IMR-90 (cell line): ENCODE measurements at regions not wholly inside any gene's neighbourhood (a gene's known extent, or its start where the extent isn't known, plus 50 kb on each side); places are given as distances from the start of the nearest gene placed in this dataset.

Experiments
- ATAC-seq: fragments of 200-7000 bp; cut with Tn5 transposase; 2 replicates; pipeline ENCODE4 v1.9.1; 2020; ENCODE audit warnings: low read depth, mild to moderate bottlenecking, moderate library complexity
- BruUV-seq: library from RNA; stranded (reverse); fragments of 400-500 nt; replicated peaks from 2 replicates; lab custom pipeline; 2021; lab: Mats Ljungman, UMichigan
- CTCF ChIA-PET: fragments of 300-600 bp; formaldehyde crosslinking; extraction: SDS; loops from one replicate; lab custom pipeline; 2021; ENCODE audit warnings: antibody characterized with exemption; lab: Yijun Ruan, JAX
- POLR2A ChIA-PET: fragments of 300-600 bp; sonication (Branson Sonifier 250); formaldehyde crosslinking; loops from one replicate; lab custom pipeline; 2022; ENCODE audit warnings: antibody characterized with exemption; ENCODE audit not compliant: unreplicated experiment; lab: Charles Lee
- DNase-seq: peaks from one replicate; pipeline ENCODE4 v3.0.0; 2013
- H2AFZ ChIP-seq: replicated peaks from 2 replicates; pipeline ENCODE3; 2013; ENCODE audit warnings: low read length, mild to moderate bottlenecking; ENCODE audit not compliant: poor library complexity
- H2AK5ac ChIP-seq: 2 replicates; pipeline ENCODE4 v1.6.1; 2013; ENCODE audit warnings: low read depth, low read length, inconsistent platforms
- H2AK9ac ChIP-seq: replicated peaks from 2 replicates; pipeline ENCODE3; 2013; ENCODE audit warnings: mild to moderate bottlenecking, low read depth, low read length, moderate library complexity; ENCODE audit not compliant: poor library complexity
- H2BK120ac ChIP-seq: 2 replicates; pipeline ENCODE4 v1.6.1; 2013; ENCODE audit warnings: low read depth, low read length, inconsistent platforms
- H2BK15ac ChIP-seq: 3 replicates; pipeline ENCODE4 v1.6.1; 2013; ENCODE audit warnings: low read depth, low read length, inconsistent platforms
- H2BK20ac ChIP-seq: 2 replicates; pipeline ENCODE4 v1.6.1; 2013; ENCODE audit warnings: low read depth, mild to moderate bottlenecking, inconsistent platforms, low read length, moderate library complexity
- H2BK5ac ChIP-seq: 2 replicates; pipeline ENCODE4 v1.6.1; 2013; ENCODE audit warnings: mild to moderate bottlenecking, low read depth, low read length, inconsistent platforms; ENCODE audit not compliant: poor library complexity, severe bottlenecking
- H3K14ac ChIP-seq: replicated peaks from 2 replicates; pipeline ENCODE4 v1.6.1; 2013; ENCODE audit warnings: low read depth, low read length, inconsistent platforms
- H3K18ac ChIP-seq: 2 replicates; pipeline ENCODE4 v1.6.1; 2013; ENCODE audit warnings: low read depth, low read length, control low read depth
- H3K23ac ChIP-seq: 2 replicates; pipeline ENCODE4 v1.6.1; 2013; ENCODE audit warnings: low read depth, low read length, inconsistent platforms
- H3K27ac ChIP-seq: 2 replicates; pipeline ENCODE4 v1.5.1; 2013; ENCODE audit warnings: mild to moderate bottlenecking, control low read depth, low read length; ENCODE audit not compliant: insufficient read depth
- H3K27me3 ChIP-seq: 2 replicates; pipeline ENCODE4 v1.6.1; 2013; ENCODE audit warnings: low read length; ENCODE audit not compliant: control insufficient read depth, insufficient read depth
- H3K36me3 ChIP-seq: 2 replicates; pipeline ENCODE4 v1.6.1; 2013; ENCODE audit warnings: low read length, mixed read lengths; ENCODE audit not compliant: control insufficient read depth, insufficient read depth
- H3K4ac ChIP-seq: 2 replicates; pipeline ENCODE4 v1.6.1; 2013; ENCODE audit warnings: low read depth, low read length, inconsistent platforms
- H3K4me1 ChIP-seq: 2 replicates; pipeline ENCODE4 v1.6.1; 2013; ENCODE audit warnings: low read length, mixed read lengths; ENCODE audit not compliant: control insufficient read depth, insufficient read depth
- H3K4me2 ChIP-seq: 2 replicates; pipeline ENCODE4 v1.6.1; 2013; ENCODE audit warnings: low read depth, mild to moderate bottlenecking, control low read depth, low read length, moderate library complexity
- H3K4me3 ChIP-seq: 2 replicates; pipeline ENCODE4 v1.5.1; 2013; ENCODE audit warnings: low read depth, mild to moderate bottlenecking, control low read depth, low read length, moderate library complexity; ENCODE audit not compliant: insufficient read depth
- H3K56ac ChIP-seq: 2 replicates; pipeline ENCODE4 v1.6.1; 2013; ENCODE audit warnings: low read length, inconsistent platforms; ENCODE audit not compliant: insufficient read depth; ENCODE audit errors: extremely low read depth
- H3K79me1 ChIP-seq, 2 experiments: 2 replicates each; pipeline ENCODE4 v1.6.1; 2013; ENCODE audit warnings: low read length in 2 of 2, inconsistent platforms in 1 of 2, low read depth in 1 of 2
- H3K9ac ChIP-seq: 2 replicates; pipeline ENCODE4 v1.6.1; 2013; ENCODE audit warnings: low read depth, low read length, control low read depth
- H3K9me1 ChIP-seq: 2 replicates; pipeline ENCODE4 v1.6.1; 2013; ENCODE audit warnings: low read length, inconsistent platforms; ENCODE audit not compliant: insufficient read depth
- H3K9me3 ChIP-seq: 2 replicates; pipeline ENCODE4 v1.6.1; 2013; ENCODE audit warnings: low read length; ENCODE audit not compliant: control insufficient read depth, insufficient read depth
- H4K20me1 ChIP-seq: 2 replicates; pipeline ENCODE4 v1.6.1; 2013; ENCODE audit warnings: low read length, inconsistent platforms; ENCODE audit not compliant: insufficient read depth
- H4K5ac ChIP-seq: 2 replicates; pipeline ENCODE4 v1.6.1; 2013; ENCODE audit warnings: mild to moderate bottlenecking, low read depth, low read length, control low read depth
- H4K8ac ChIP-seq, 2 experiments: 2 replicates each; pipeline ENCODE4 v1.6.1; 2013; ENCODE audit warnings: low read depth in 2 of 2, low read length in 2 of 2, control low read depth in 1 of 2, inconsistent platforms in 1 of 2
- H4K91ac ChIP-seq: 2 replicates; pipeline ENCODE4 v1.6.1; 2013; ENCODE audit warnings: low read depth, low read length, inconsistent platforms; ENCODE audit not compliant: insufficient read depth
- POLR2A ChIP-seq: IDR thresholded peaks from 2 replicates; pipeline ENCODE4 v1.6.1; 2012; ENCODE audit warnings: mild to moderate bottlenecking, low read depth, low read length
- RFX5 ChIP-seq: IDR thresholded peaks from 2 replicates; pipeline ENCODE4 v1.8.0; 2012; ENCODE audit warnings: low read depth, mild to moderate bottlenecking, low read length, moderate library complexity
- WGBS, 2 experiments: methylation state at CpG; one replicate each; pipeline versions ENCODE4 v1.1.5 to v1.1.7; 2013; ENCODE audit warnings: missing lambda C conversion rate in 2 of 2; ENCODE audit not compliant: insufficient read length in 1 of 2; ENCODE audit errors: extremely low coverage in 2 of 2; 5-methylcytosine and 5-hydroxymethylcytosine counted together
- dilution Hi-C: fragments of 300-500 bp; cut with HindIII; formaldehyde crosslinking; loops from one replicate; pipeline ENCODE4 v1.14.3; 2018; ENCODE audit warnings: low sequenced_read_pairs; ENCODE audit not compliant: unreplicated experiment
- in situ Hi-C: fragments of 300-500 bp; cut with MboI; formaldehyde crosslinking; loops from 3 replicates; pipeline ENCODE4 v1.14.3; 2019; ENCODE audit warnings: low sequenced_read_pairs, inconsistent platforms, mixed read lengths
- intact Hi-C: fragments of 100-400 bp; cut with micrococcal nuclease; formaldehyde crosslinking; loops from 2 replicates; pipeline ENCODE4 v1.10.0; 2022

DNA sequence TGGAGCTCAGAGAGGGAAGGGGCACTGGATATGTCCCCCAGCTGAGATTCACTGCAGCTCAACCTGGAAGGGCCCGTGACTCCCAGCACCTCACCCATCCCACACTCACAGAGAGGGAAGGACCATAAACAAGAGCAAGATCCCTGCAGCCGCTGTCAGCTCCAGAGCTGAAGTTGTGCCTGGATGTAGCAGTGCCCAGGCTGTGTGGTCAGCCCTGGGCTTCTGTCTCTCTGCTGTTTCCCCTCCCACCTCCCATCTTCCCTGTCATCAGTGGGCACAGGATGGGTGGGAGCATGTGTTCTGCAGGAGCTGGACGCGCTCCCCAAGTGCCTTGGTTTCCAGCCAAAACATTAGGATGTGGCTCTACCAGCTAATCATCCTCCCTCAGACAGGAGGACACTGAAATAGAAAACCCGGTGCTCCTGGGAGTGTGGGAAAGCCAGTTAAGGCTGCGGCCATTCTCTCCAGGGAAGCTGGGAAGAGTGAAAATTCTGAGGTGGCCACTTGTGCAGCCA is 282.7 kb downstream of the NPHP4 start:
- Histone ChIP-seq H3K4me3 (no peak overlapping the region), H2AK5ac (no peak overlapping the region), H4K5ac (no peak overlapping the region), H2BK20ac (no peak overlapping the region), H3K4me2 (no peak overlapping the region), H2AK9ac (no peak overlapping the region), H4K91ac (no peak overlapping the region), H2BK15ac (no peak overlapping the region), H3K27me3 (no peaks in the 10 kb centered on the region), H2BK5ac (no peak overlapping the region), H4K8ac (no peak overlapping the region), H3K27ac (no peak overlapping the region), H3K14ac (no peak overlapping the region), H3K79me1 (no peaks in the 10 kb centered on the region), H2AFZ (no peak overlapping the region), H3K23ac (no peak overlapping the region), H3K4ac (no peak overlapping the region), H4K20me1 (no peaks in the 10 kb centered on the region), H3K56ac (no peak overlapping the region), H2BK120ac (no peak overlapping the region), H3K18ac (no peak overlapping the region), H3K9ac (no peak overlapping the region), H3K9me1 (no peaks in the 10 kb centered on the region), H3K36me3 (no peaks in the 10 kb centered on the region), H3K4me1 (no peaks in the 10 kb centered on the region), H3K9me3 (peaks cover 53% of the 10 kb centered on the region)
- DNase-seq (no peak), ATAC-seq (no peak)
- in situ Hi-C loops, result no loop called here
- dilution Hi-C loops, result no loop called here
- WGBS, 2 experiments, result no CpG with 5 or more reads among the region's 6 CpGs
- no TSS peak for BruUV-seq
- intact Hi-C loops, result no loop called here
- no peak for TF ChIP-seq RFX5
- no peak for TF ChIP-seq POLR2A
- ChIA-PET POLR2A (no interaction called here), CTCF (no interaction called here)
